ENCODE measurements at regions not wholly inside any gene's neighbourhood (a gene's known extent, or its start where the extent isn't known, plus 50 kb on each side); places are given as distances from the start of the nearest gene placed in this dataset.
"Not testable (repeated sequence)": the region's sequence is repeated elsewhere in the genome, so short reads cannot be mapped to it uniquely, and the experiment has no call there.

- ChIA-PET CTCF (no interaction called here), POLR2A (no interaction called here)
- H3K27ac ChIP-seq (ENCODE audit: extremely low read depth, low read depth, low read length), result no peak overlapping the region
- TF ChIP-seq ZNF169 (tag by site-specific recombination; IDR thresholded peaks at IDR 0.05), result no peak
- TF ChIP-seq KLF17 (tag by site-specific recombination; IDR thresholded peaks at IDR 0.05), result no peak
- no peak for TF ChIP-seq ATF2 (tag by site-specific recombination; IDR thresholded peaks at IDR 0.05; ENCODE audit: low read depth)
- TF ChIP-seq ZNF501 (tag by site-specific recombination; IDR thresholded peaks at IDR 0.05), result no peak
- H3K9me3 ChIP-seq (ENCODE audit: control insufficient read depth, insufficient read depth, low read depth, low read length), result no peaks in the 10 kb centered on the region
- no peak overlapping the region for H3K4me3 ChIP-seq (ENCODE audit: low read depth, low read length)
- no peaks in the 10 kb centered on the region for H3K36me3 ChIP-seq (ENCODE audit: control insufficient read depth in 2 of 2, insufficient read depth in 1 of 2, low read length in 2 of 2)
- no peaks in the 10 kb centered on the region for H3K4me1 ChIP-seq (ENCODE audit: control insufficient read depth, insufficient read depth, low read length)
These were observed 114.7 kb upstream of the SLC6A14 start for GRCh38 chrX:116321711-116322110.

- H3K4me1 ChIP-seq (ENCODE audit: control insufficient read depth, insufficient read depth, low read length); H3K9me3 ChIP-seq (ENCODE audit: control insufficient read depth, insufficient read depth, low read depth, low read length); H3K4me3 ChIP-seq (ENCODE audit: low read depth, low read length); H3K27ac ChIP-seq (ENCODE audit: extremely low read depth, low read depth, low read length); H3K36me3 ChIP-seq (ENCODE audit: control insufficient read depth in 2 of 2, insufficient read depth in 1 of 2, low read length in 2 of 2); CTCF ChIA-PET; POLR2A ChIA-PET: not testable (repeated sequence)
These were observed 104.4 kb upstream of the SLC6A14 start for GRCh38 chrX:116332026-116332425.

GRCh38 chrX:116334797-116335196, 101.6 kb upstream of the SLC6A14 start:
- H3K36me3 ChIP-seq (ENCODE audit: control insufficient read depth in 2 of 2, insufficient read depth in 1 of 2, low read length in 2 of 2); CTCF ChIA-PET; H3K27ac ChIP-seq (ENCODE audit: extremely low read depth, low read depth, low read length); POLR2A ChIA-PET; H3K4me3 ChIP-seq (ENCODE audit: low read depth, low read length); H3K9me3 ChIP-seq (ENCODE audit: control insufficient read depth, insufficient read depth, low read depth, low read length); H3K4me1 ChIP-seq (ENCODE audit: control insufficient read depth, insufficient read depth, low read length): not testable (repeated sequence)

- ChIA-PET CTCF (interaction anchor here (0.7 kb wide), 1 partner anchor 244 kb away, joined by 3 read pairs; no protein-coding TSS in a partner anchor), POLR2A (no interaction called here)
- Histone ChIP-seq H3K36me3 (ENCODE audit: control insufficient read depth in 2 of 2, insufficient read depth in 1 of 2, low read length in 2 of 2) (no peaks in the 10 kb centered on the region), H3K4me3 (ENCODE audit: low read depth, low read length) (no peak overlapping the region), H3K4me1 (ENCODE audit: control insufficient read depth, insufficient read depth, low read length) (no peaks in the 10 kb centered on the region), H3K27ac (ENCODE audit: extremely low read depth, low read depth, low read length) (no peak overlapping the region), H3K9me3 (ENCODE audit: control insufficient read depth, insufficient read depth, low read depth, low read length) (no peaks in the 10 kb centered on the region; the same call in 1 of the 2 replicates)
- no peak for TF ChIP-seq ZNF324 (tag by site-specific recombination; IDR thresholded peaks at IDR 0.05)
- no peak for TF ChIP-seq ZSCAN23 (tag by site-specific recombination; IDR thresholded peaks at IDR 0.05)
- no peak for TF ChIP-seq MZF1 (tag by site-specific recombination; IDR thresholded peaks at IDR 0.05; ENCODE audit: borderline replicate concordance)
- TF ChIP-seq ZNF558 (tag by site-specific recombination; IDR thresholded peaks at IDR 0.05), result no peak
- TF ChIP-seq ZNF138 (tag by site-specific recombination; IDR thresholded peaks at IDR 0.05; ENCODE audit: borderline replicate concordance), result no peak
- no peak for TF ChIP-seq ZNF426 (tag by site-specific recombination; IDR thresholded peaks at IDR 0.05)
- no peak for TF ChIP-seq ZBTB49 (tag by site-specific recombination; IDR thresholded peaks at IDR 0.05; ENCODE audit: low read depth)
- no peak for TF ChIP-seq SP3 (tag by site-specific recombination; IDR thresholded peaks at IDR 0.05)
- no peak for TF ChIP-seq ZNF600 (tag by site-specific recombination; IDR thresholded peaks at IDR 0.05)
- no peak for TF ChIP-seq ZNF521 (tag by site-specific recombination; IDR thresholded peaks at IDR 0.05)
- no peak for TF ChIP-seq ZNF19 (tag by site-specific recombination; IDR thresholded peaks at IDR 0.05; ENCODE audit: low read depth)
- no peak for TF ChIP-seq ZNF341 (tag by site-specific recombination; IDR thresholded peaks at IDR 0.05; ENCODE audit: low read depth)
- no peak for TF ChIP-seq ZNF626 (tag by site-specific recombination; IDR thresholded peaks at IDR 0.05)
- TF ChIP-seq GLI2 (tag by site-specific recombination; IDR thresholded peaks at IDR 0.05; ENCODE audit: borderline replicate concordance, low read depth), result no peak
- no peak for TF ChIP-seq ZNF843 (tag by site-specific recombination; IDR thresholded peaks at IDR 0.05)
- no peak for TF ChIP-seq SALL2 (tag by site-specific recombination; IDR thresholded peaks at IDR 0.05; ENCODE audit: borderline replicate concordance)
These were observed 97.0 kb upstream of the SLC6A14 start for GRCh38 chrX:116339407-116339806.
